OCI-LY7 (cell line): ENCODE measurements at regions not wholly inside any gene's neighbourhood (a gene's known extent, or its start where the extent isn't known, plus 50 kb on each side); places are given as distances from the start of the nearest gene placed in this dataset.

Experiments
- BruUV-seq: library from RNA; stranded (reverse); fragments of 400-500 nt; replicated peaks from 2 replicates; lab custom pipeline; 2021; lab: Mats Ljungman, UMichigan
- CTCF ChIA-PET: fragments of 300-600 bp; sonication (Branson Sonifier 250); formaldehyde crosslinking; loops from one replicate; lab custom pipeline; 2022; ENCODE audit warnings: antibody characterized with exemption; ENCODE audit not compliant: unreplicated experiment; lab: Charles Lee
- POLR2A ChIA-PET: fragments of 300-600 bp; sonication (Branson Sonifier 250); formaldehyde crosslinking; loops from one replicate; lab custom pipeline; 2022; ENCODE audit warnings: antibody characterized with exemption; lab: Charles Lee
- DNase-seq: peaks from one replicate; pipeline ENCODE4 v3.0.0-alpha.2; 2015; ENCODE audit warnings: low spot score
- H2AFZ ChIP-seq: fragments of 200-600 bp; sonication (generic), shearing (Covaris generic); 2 replicates; pipeline ENCODE4 v1.6.1; 2014; ENCODE audit warnings: mild to moderate bottlenecking, antibody characterized with exemption, low read length, moderate library complexity
- H3K27ac ChIP-seq: fragments of 200-600 bp; sonication (generic); 2 replicates; pipeline ENCODE4 v1.5.1; 2014; ENCODE audit warnings: mixed run types, low read depth, mild to moderate bottlenecking, moderate library complexity, low read length, inconsistent platforms; ENCODE audit not compliant: poor library complexity, severe bottlenecking
- H3K36me3 ChIP-seq: fragments of 200-600 bp; sonication (generic); 2 replicates; pipeline ENCODE4 v1.6.1; 2014; ENCODE audit warnings: mild to moderate bottlenecking, antibody characterized with exemption, low read length, moderate library complexity, mixed read lengths; ENCODE audit not compliant: insufficient read depth
- H3K4me1 ChIP-seq: fragments of 200-600 bp; sonication (generic); 2 replicates; pipeline ENCODE4 v1.5.1; 2014; ENCODE audit warnings: mild to moderate bottlenecking, low read length; ENCODE audit not compliant: insufficient read depth, poor library complexity, severe bottlenecking
- H3K4me2 ChIP-seq: fragments of 200-600 bp; sonication (generic); 2 replicates; pipeline ENCODE4 v1.6.1; 2014; ENCODE audit warnings: mild to moderate bottlenecking, low read length
- H3K4me3 ChIP-seq: fragments of 200-600 bp; sonication (generic); 2 replicates; pipeline ENCODE4 v1.5.1; 2014; ENCODE audit warnings: mild to moderate bottlenecking, low read depth, low read length; ENCODE audit not compliant: poor library complexity, severe bottlenecking
- H3K79me2 ChIP-seq: fragments of 200-600 bp; sonication (generic); 2 replicates; pipeline ENCODE4 v1.6.1; 2016; ENCODE audit warnings: low read depth, mild to moderate bottlenecking, low read length, moderate library complexity, mixed read lengths; ENCODE audit not compliant: insufficient read depth
- H3K9me2 ChIP-seq: fragments of 200-600 bp; sonication (generic); 2 replicates; pipeline ENCODE4 v1.6.1; 2016; ENCODE audit warnings: mild to moderate bottlenecking, low read length, mixed read lengths; ENCODE audit not compliant: insufficient read depth
- H3K9me3 ChIP-seq: fragments of 200-600 bp; sonication (generic); 2 replicates; pipeline ENCODE4 v1.6.1; 2014; ENCODE audit warnings: mild to moderate bottlenecking, mixed run types, low read length, mixed read lengths
- H4K20me1 ChIP-seq: fragments of 200-600 bp; sonication (generic); 2 replicates; pipeline ENCODE4 v1.6.1; 2014; ENCODE audit warnings: mild to moderate bottlenecking, antibody characterized with exemption, low read length, moderate library complexity, mixed read lengths; ENCODE audit not compliant: insufficient read depth
- CTCF ChIP-seq: fragments of 200-600 bp; sonication (generic); conservative IDR thresholded peaks from 2 replicates; pipeline ENCODE4 v1.5.1; 2014; ENCODE audit warnings: mild to moderate bottlenecking, antibody characterized with exemption, low read length, moderate library complexity, mixed read lengths
- EZH2phosphoT487 ChIP-seq: fragments of 200-600 bp; sonication (generic); IDR thresholded peaks from 2 replicates; pipeline ENCODE4 v1.6.1; 2018; ENCODE audit warnings: low read depth, borderline replicate concordance, mild to moderate bottlenecking, mixed run types, antibody characterized with exemption, low read length, moderate library complexity, mixed read lengths
- intact Hi-C: fragments of 100-400 bp; cut with micrococcal nuclease; formaldehyde crosslinking; loops from one replicate; pipeline ENCODE4 v1.10.0; 2022; ENCODE audit not compliant: unreplicated experiment

DNA sequence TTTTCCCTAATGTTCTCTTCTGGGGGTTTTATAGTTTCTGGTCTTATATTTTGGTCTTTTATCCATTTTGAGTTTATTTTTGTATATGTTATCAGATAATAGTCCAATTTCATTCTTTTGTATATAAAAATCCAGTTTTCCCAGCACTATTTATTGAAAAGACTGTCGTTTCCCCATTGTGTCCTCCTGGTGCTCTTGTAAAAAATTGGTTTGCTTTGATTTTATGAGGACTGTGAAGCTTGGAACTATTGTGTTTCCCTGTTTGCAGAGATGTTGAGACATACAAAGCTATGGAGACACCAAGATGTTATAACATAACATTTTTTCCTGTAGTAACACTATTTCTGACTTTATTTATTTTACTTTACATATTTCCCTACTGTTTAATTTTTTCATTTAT lies 163.3 kb upstream of the TUT7 start:
- intact Hi-C loops, result no loop called here
- no peak for TF ChIP-seq CTCF
- TF ChIP-seq EZH2phosphoT487, result no peak
- Histone ChIP-seq H3K9me2 (no peaks in the 10 kb centered on the region), H3K79me2 (no peaks in the 10 kb centered on the region), H3K4me1 (no peaks in the 10 kb centered on the region), H2AFZ (no peak overlapping the region), H4K20me1 (0 out of 2 replicates have a peak, but pooled peaks cover 3% of the 10 kb centered on the region), H3K4me2 (no peak overlapping the region), H3K9me3 (no peaks in the 10 kb centered on the region), H3K4me3 (no peak overlapping the region), H3K27ac (no peak overlapping the region), H3K36me3 (no peaks in the 10 kb centered on the region)
- no TSS peak for BruUV-seq
- POLR2A ChIA-PET, result no interaction called here
- CTCF ChIA-PET, result no interaction called here
- DNase-seq, result no peak

GRCh38 chr9:86516564-86516963 lies 162.4 kb upstream of the TUT7 start:
- BruUV-seq, result no TSS peak
- H3K36me3 ChIP-seq, result no peaks in the 10 kb centered on the region
- no peak for DNase-seq
- no peaks in the 10 kb centered on the region for H3K9me3 ChIP-seq
- no peak overlapping the region for H3K4me3 ChIP-seq
- no peak for TF ChIP-seq EZH2phosphoT487
- ChIA-PET CTCF (no interaction called here), POLR2A (no interaction called here)
- H3K4me2 ChIP-seq, result no peak overlapping the region
- H3K9me2 ChIP-seq, result no peaks in the 10 kb centered on the region
- H4K20me1 ChIP-seq, result 0 out of 2 replicates have a peak, but pooled peaks cover 3% of the 10 kb centered on the region
- intact Hi-C loops, result no loop called here
- H2AFZ ChIP-seq, result no peak overlapping the region
- H3K27ac ChIP-seq, result no peak overlapping the region
- H3K79me2 ChIP-seq, result no peaks in the 10 kb centered on the region
- no peaks in the 10 kb centered on the region for H3K4me1 ChIP-seq

DNA sequence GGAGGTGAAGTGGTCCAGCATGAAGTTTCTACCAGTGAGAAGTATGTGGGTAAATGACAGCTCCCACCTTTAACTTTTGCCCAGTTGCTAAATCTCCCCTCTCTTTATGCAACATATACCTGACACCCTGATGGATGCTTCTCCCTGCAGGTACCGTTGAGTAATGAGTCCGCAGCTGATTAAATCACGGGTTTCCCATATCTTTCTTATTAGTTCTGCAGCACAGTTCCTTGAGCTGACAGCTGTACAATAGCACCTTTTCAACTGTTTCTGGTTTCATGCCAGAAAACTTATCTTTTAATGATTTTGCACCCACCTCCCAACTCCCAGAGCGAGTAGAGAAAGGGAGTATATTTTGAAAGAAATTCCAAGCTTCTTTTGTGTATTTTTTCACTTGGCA lies 161.0 kb upstream of the TUT7 start:
- POLR2A ChIA-PET, result no interaction called here
- H4K20me1 ChIP-seq, result 0 out of 2 replicates have a peak, but pooled peaks cover 3% of the 10 kb centered on the region
- H3K4me2 ChIP-seq, result no peak overlapping the region
- H3K9me2 ChIP-seq, result no peaks in the 10 kb centered on the region
- H3K4me1 ChIP-seq, result no peaks in the 10 kb centered on the region
- CTCF ChIA-PET, result no interaction called here
- no TSS peak for BruUV-seq
- no peaks in the 10 kb centered on the region for H3K36me3 ChIP-seq
- H3K4me3 ChIP-seq, result no peak overlapping the region
- no peaks in the 10 kb centered on the region for H3K79me2 ChIP-seq
- H3K27ac ChIP-seq, result no peak overlapping the region
- intact Hi-C loops, result no loop called here
- DNase-seq, result no peak
- H2AFZ ChIP-seq, result no peak overlapping the region
- H3K9me3 ChIP-seq, result no peaks in the 10 kb centered on the region
- no peak for TF ChIP-seq CTCF
- TF ChIP-seq EZH2phosphoT487, result no peak
